ENCODE measurements at regions not wholly inside any gene's neighbourhood (a gene's known extent, or its start where the extent isn't known, plus 50 kb on each side); places are given as distances from the start of the nearest gene placed in this dataset.
A peak's percentile ranks its signal among the peaks of the same experiment; 100 is the strongest.

DNA sequence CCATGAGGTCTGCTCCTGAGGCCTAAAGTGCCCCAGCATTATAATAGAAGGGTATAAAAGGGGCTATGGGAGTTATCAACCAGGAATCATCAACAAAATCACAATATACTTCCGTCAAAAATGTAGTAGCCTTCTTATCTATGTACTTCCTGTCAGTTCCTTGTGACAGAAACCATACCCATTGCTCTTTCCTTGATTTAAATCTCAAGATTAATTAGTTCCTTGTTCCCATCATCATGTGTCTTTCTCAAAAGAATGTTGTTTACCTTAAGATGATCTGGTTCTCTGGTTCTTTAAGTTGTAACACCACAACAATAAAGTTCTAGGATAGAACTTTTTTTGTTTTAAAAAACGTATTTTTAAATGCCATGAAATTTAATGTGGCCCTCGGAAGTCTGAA is 833.3 kb downstream of the LTN1 start:
- H3K27me3 ChIP-seq (ENCODE audit: control insufficient read depth in 1 of 2, insufficient read depth in 1 of 2, low read length in 2 of 2), result no peaks in the 10 kb centered on the region
- no peak overlapping the region for H3K4ac ChIP-seq (ENCODE audit: low read depth in 1 of 2, low read length in 2 of 2)
- H4K91ac ChIP-seq (ENCODE audit: low read length), result no peak overlapping the region
- H3K18ac ChIP-seq (ENCODE audit: low read depth in 1 of 2, low read length in 2 of 2), result peak overlapping the region in 1 of 2 experiments; percentile 71
- no peak overlapping the region for H3K27ac ChIP-seq (ENCODE audit: low read length, poor library complexity, severe bottlenecking)
- H3K23ac ChIP-seq (ENCODE audit: low read length in 2 of 2), result no peak overlapping the region
- no peaks in the 10 kb centered on the region for H3K9me3 ChIP-seq (ENCODE audit: control insufficient read depth, low read length)
- no peak overlapping the region for H3K9ac ChIP-seq (ENCODE audit: low read length)
- peak; percentile 31 for DNase-seq
- H2AK5ac ChIP-seq (ENCODE audit: low read length, severe bottlenecking), result no peak overlapping the region
- no peak overlapping the region for H2BK15ac ChIP-seq (ENCODE audit: low read depth, poor library complexity, severe bottlenecking)
- H2AFZ ChIP-seq (ENCODE audit: low read depth, low read length), result no peak overlapping the region
- H2BK120ac ChIP-seq (ENCODE audit: low read depth, low read length), result peak overlapping the region; percentile 61
- no peak overlapping the region for H2BK12ac ChIP-seq (ENCODE audit: low read length in 2 of 2)
- H3K79me1 ChIP-seq (replicated peaks; ENCODE audit: low read length, poor library complexity, severe bottlenecking), result no peaks in the 10 kb centered on the region
- no peak overlapping the region for H3K14ac ChIP-seq (ENCODE audit: low read length in 2 of 2)
- H3K4me2 ChIP-seq (ENCODE audit: low read length, poor library complexity, severe bottlenecking), result no peak overlapping the region
- H2BK5ac ChIP-seq (ENCODE audit: low read depth, low read length, poor library complexity, severe bottlenecking), result no peak overlapping the region
- no peak overlapping the region for H3K4me3 ChIP-seq (ENCODE audit: insufficient read depth in 1 of 2, low read depth in 1 of 2, low read length in 2 of 2)
- H3K36me3 ChIP-seq (ENCODE audit: control insufficient read depth in 1 of 2, insufficient read depth in 2 of 2, low read depth in 1 of 2, low read length in 2 of 2), result no peaks in the 10 kb centered on the region
- WGBS, result 24% methylated on average over 3 of the region's 3 CpGs
- no peaks in the 10 kb centered on the region for H3K4me1 ChIP-seq (ENCODE audit: control insufficient read depth, insufficient read depth, low read depth, low read length)
- no peak overlapping the region for H4K8ac ChIP-seq (ENCODE audit: low read length)

DNA sequence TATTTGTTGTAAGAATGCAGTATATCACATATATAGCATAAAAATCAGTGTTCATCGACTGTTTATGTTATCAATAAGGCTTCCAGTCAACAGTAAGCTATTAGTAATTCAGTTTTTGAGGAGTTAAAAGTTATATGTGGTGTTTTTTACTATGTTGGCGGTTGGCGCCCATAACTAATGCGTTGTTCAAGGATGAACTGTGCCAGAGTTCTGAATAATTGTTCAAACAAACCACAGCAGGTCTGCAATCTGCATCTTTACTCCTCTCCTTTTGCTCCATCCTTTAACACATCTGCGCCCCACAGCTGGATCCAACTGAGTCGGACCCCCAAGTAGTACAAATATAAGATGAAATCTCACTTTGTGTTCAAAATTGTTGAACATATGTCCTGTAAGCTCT is 836.1 kb downstream of the LTN1 start:
- Histone ChIP-seq H3K4me1 (ENCODE audit: control insufficient read depth, insufficient read depth, low read depth, low read length) (no peaks in the 10 kb centered on the region), H3K79me1 (replicated peaks; ENCODE audit: low read length, poor library complexity, severe bottlenecking) (no peaks in the 10 kb centered on the region), H3K4ac (ENCODE audit: low read depth in 1 of 2, low read length in 2 of 2) (no peak overlapping the region), H2AK5ac (ENCODE audit: low read length, severe bottlenecking) (no peak overlapping the region), H4K91ac (ENCODE audit: low read length) (no peak overlapping the region), H3K9ac (ENCODE audit: low read length) (no peak overlapping the region), H3K18ac (ENCODE audit: low read depth in 1 of 2, low read length in 2 of 2) (no peak overlapping the region), H3K27ac (ENCODE audit: low read length, poor library complexity, severe bottlenecking) (no peak overlapping the region), H2BK12ac (ENCODE audit: low read length in 2 of 2) (no peak overlapping the region), H3K9me3 (ENCODE audit: control insufficient read depth, low read length) (no peaks in the 10 kb centered on the region), H3K23ac (ENCODE audit: low read length in 2 of 2) (no peak overlapping the region), H3K4me3 (ENCODE audit: insufficient read depth in 1 of 2, low read depth in 1 of 2, low read length in 2 of 2) (no peak overlapping the region), H3K36me3 (ENCODE audit: control insufficient read depth in 1 of 2, insufficient read depth in 2 of 2, low read depth in 1 of 2, low read length in 2 of 2) (no peaks in the 10 kb centered on the region), H4K8ac (ENCODE audit: low read length) (no peak overlapping the region), H3K27me3 (ENCODE audit: control insufficient read depth in 1 of 2, insufficient read depth in 1 of 2, low read length in 2 of 2) (no peaks in the 10 kb centered on the region), H3K4me2 (ENCODE audit: low read length, poor library complexity, severe bottlenecking) (no peak overlapping the region), H2BK15ac (ENCODE audit: low read depth, poor library complexity, severe bottlenecking) (no peak overlapping the region), H2BK5ac (ENCODE audit: low read depth, low read length, poor library complexity, severe bottlenecking) (no peak overlapping the region), H2BK120ac (ENCODE audit: low read depth, low read length) (no peak overlapping the region), H3K14ac (ENCODE audit: low read length in 2 of 2) (no peak overlapping the region), H2AFZ (ENCODE audit: low read depth, low read length) (no peak overlapping the region)
- WGBS, result 95% methylated on average over 4 of the region's 6 CpGs
- no peak for DNase-seq

- Histone ChIP-seq H3K9ac (ENCODE audit: low read length) (no peak overlapping the region), H3K23ac (ENCODE audit: low read length in 2 of 2) (no peak overlapping the region), H2BK5ac (ENCODE audit: low read depth, low read length, poor library complexity, severe bottlenecking) (no peak overlapping the region), H3K79me1 (replicated peaks; ENCODE audit: low read length, poor library complexity, severe bottlenecking) (no peaks in the 10 kb centered on the region), H3K27me3 (ENCODE audit: control insufficient read depth in 1 of 2, insufficient read depth in 1 of 2, low read length in 2 of 2) (no peaks in the 10 kb centered on the region), H3K4ac (ENCODE audit: low read depth in 1 of 2, low read length in 2 of 2) (no peak overlapping the region), H2BK15ac (ENCODE audit: low read depth, poor library complexity, severe bottlenecking) (no peak overlapping the region), H4K8ac (ENCODE audit: low read length) (peak overlapping the region; percentile 72), H2BK12ac (ENCODE audit: low read length in 2 of 2) (no peak overlapping the region), H3K9me3 (ENCODE audit: control insufficient read depth, low read length) (no peaks in the 10 kb centered on the region), H4K91ac (ENCODE audit: low read length) (no peak overlapping the region), H3K4me1 (ENCODE audit: control insufficient read depth, insufficient read depth, low read depth, low read length) (no peaks in the 10 kb centered on the region), H3K18ac (ENCODE audit: low read depth in 1 of 2, low read length in 2 of 2) (peak overlapping the region in 1 of 2 experiments; percentile 75), H3K27ac (ENCODE audit: low read length, poor library complexity, severe bottlenecking) (no peak overlapping the region), H2AFZ (ENCODE audit: low read depth, low read length) (no peak overlapping the region), H3K14ac (ENCODE audit: low read length in 2 of 2) (no peak overlapping the region), H3K4me3 (ENCODE audit: insufficient read depth in 1 of 2, low read depth in 1 of 2, low read length in 2 of 2) (no peak overlapping the region), H3K36me3 (ENCODE audit: control insufficient read depth in 1 of 2, insufficient read depth in 2 of 2, low read depth in 1 of 2, low read length in 2 of 2) (no peaks in the 10 kb centered on the region), H3K4me2 (ENCODE audit: low read length, poor library complexity, severe bottlenecking) (no peak overlapping the region), H2AK5ac (ENCODE audit: low read length, severe bottlenecking) (no peak overlapping the region), H2BK120ac (ENCODE audit: low read depth, low read length) (peak overlapping the region; percentile 34)
- no peak for DNase-seq
- 85% methylated on average over 2 of the region's 4 CpGs for WGBS
Measured at GRCh38 chr21:28154121-28154520, 838.6 kb downstream of the LTN1 start.

DNA sequence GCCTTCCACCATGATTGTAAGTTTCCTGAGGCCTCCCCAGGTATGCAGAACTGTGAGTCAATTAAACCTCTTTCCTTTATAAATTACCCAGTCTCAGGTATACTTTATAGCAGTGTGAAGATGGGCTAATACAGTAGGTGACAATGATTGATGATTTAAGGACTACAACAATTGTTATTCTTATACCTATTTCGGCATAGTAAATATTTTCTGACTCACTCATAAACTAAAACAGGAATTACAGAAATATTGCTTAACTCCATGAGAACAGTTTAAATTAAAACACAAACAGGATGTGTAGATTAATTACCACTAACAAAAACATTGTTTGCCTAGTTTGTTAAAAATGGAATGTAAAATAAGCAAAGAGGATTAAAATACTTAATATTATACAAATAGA is 839.9 kb downstream of the LTN1 start:
- Histone ChIP-seq H3K4me1 (ENCODE audit: control insufficient read depth, insufficient read depth, low read depth, low read length) (no peaks in the 10 kb centered on the region), H3K4me3 (ENCODE audit: insufficient read depth in 1 of 2, low read depth in 1 of 2, low read length in 2 of 2) (no peak overlapping the region), H4K91ac (ENCODE audit: low read length) (peak overlapping the region; percentile 75), H3K4me2 (ENCODE audit: low read length, poor library complexity, severe bottlenecking) (no peak overlapping the region), H3K79me1 (replicated peaks; ENCODE audit: low read length, poor library complexity, severe bottlenecking) (no peaks in the 10 kb centered on the region), H3K9ac (ENCODE audit: low read length) (no peak overlapping the region), H3K18ac (ENCODE audit: low read depth in 1 of 2, low read length in 2 of 2) (no peak overlapping the region), H2AK5ac (ENCODE audit: low read length, severe bottlenecking) (no peak overlapping the region), H2BK120ac (ENCODE audit: low read depth, low read length) (peak overlapping the region; percentile 34), H2BK15ac (ENCODE audit: low read depth, poor library complexity, severe bottlenecking) (no peak overlapping the region), H3K27me3 (ENCODE audit: control insufficient read depth in 1 of 2, insufficient read depth in 1 of 2, low read length in 2 of 2) (no peaks in the 10 kb centered on the region), H2BK12ac (ENCODE audit: low read length in 2 of 2) (no peak overlapping the region), H2AFZ (ENCODE audit: low read depth, low read length) (no peak overlapping the region), H3K14ac (ENCODE audit: low read length in 2 of 2) (no peak overlapping the region), H2BK5ac (ENCODE audit: low read depth, low read length, poor library complexity, severe bottlenecking) (no peak overlapping the region), H3K27ac (ENCODE audit: low read length, poor library complexity, severe bottlenecking) (no peak overlapping the region), H3K4ac (ENCODE audit: low read depth in 1 of 2, low read length in 2 of 2) (peak overlapping the region in 1 of 2 experiments; percentile 64), H3K9me3 (ENCODE audit: control insufficient read depth, low read length) (no peaks in the 10 kb centered on the region), H3K23ac (ENCODE audit: low read length in 2 of 2) (no peak overlapping the region), H3K36me3 (ENCODE audit: control insufficient read depth in 1 of 2, insufficient read depth in 2 of 2, low read depth in 1 of 2, low read length in 2 of 2) (no peaks in the 10 kb centered on the region), H4K8ac (ENCODE audit: low read length) (peak overlapping the region; percentile 64)
- WGBS, result no CpG with 5 or more reads among the region's 1 CpG
- peak; percentile 33 for DNase-seq
